ENCODE measurements at regions not wholly inside any gene's neighbourhood (a gene's known extent, or its start where the extent isn't known, plus 50 kb on each side); places are given as distances from the start of the nearest gene placed in this dataset.
"Not testable (repeated sequence)": the region's sequence is repeated elsewhere in the genome, so short reads cannot be mapped to it uniquely, and the experiment has no call there.

DNA sequence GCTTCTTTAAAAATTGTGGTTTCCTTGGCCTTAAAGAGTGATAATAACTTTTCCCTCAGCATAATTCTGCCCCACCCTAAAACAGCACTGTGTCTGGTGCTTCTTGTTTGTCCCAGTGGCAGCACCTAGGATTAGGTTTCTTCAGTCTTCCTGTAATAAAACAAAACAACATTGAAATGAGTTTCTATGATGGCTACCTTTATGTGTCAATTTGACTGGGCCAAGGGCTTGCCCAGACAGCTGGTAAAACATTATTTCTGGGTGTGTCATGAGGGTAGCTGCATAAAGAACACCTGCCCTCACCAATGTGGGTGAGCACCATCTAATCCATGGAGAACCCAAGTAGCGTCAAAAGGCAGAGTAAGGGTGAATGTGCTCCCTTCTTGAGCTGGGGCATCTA is 117.8 kb downstream of the QRSL1 start:
- in situ Hi-C loops (cut with MboI; ENCODE audit: low pct_unique_long_range_greater_than_20kb, low sequenced_read_pairs, unreplicated experiment) = no loop called here
- TF ChIP-seq, protein P1, sequence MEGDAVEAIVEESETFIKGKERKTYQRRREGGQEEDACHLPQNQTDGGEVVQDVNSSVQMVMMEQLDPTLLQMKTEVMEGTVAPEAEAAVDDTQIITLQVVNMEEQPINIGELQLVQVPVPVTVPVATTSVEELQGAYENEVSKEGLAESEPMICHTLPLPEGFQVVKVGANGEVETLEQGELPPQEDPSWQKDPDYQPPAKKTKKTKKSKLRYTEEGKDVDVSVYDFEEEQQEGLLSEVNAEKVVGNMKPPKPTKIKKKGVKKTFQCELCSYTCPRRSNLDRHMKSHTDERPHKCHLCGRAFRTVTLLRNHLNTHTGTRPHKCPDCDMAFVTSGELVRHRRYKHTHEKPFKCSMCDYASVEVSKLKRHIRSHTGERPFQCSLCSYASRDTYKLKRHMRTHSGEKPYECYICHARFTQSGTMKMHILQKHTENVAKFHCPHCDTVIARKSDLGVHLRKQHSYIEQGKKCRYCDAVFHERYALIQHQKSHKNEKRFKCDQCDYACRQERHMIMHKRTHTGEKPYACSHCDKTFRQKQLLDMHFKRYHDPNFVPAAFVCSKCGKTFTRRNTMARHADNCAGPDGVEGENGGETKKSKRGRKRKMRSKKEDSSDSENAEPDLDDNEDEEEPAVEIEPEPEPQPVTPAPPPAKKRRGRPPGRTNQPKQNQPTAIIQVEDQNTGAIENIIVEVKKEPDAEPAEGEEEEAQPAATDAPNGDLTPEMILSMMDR (IDR thresholded peaks at IDR 0.05; ENCODE audit: extremely low read depth, insufficient read depth, missing control alignments) = no peak
- DNase-seq (ENCODE audit: low spot score) = no peak

DNA sequence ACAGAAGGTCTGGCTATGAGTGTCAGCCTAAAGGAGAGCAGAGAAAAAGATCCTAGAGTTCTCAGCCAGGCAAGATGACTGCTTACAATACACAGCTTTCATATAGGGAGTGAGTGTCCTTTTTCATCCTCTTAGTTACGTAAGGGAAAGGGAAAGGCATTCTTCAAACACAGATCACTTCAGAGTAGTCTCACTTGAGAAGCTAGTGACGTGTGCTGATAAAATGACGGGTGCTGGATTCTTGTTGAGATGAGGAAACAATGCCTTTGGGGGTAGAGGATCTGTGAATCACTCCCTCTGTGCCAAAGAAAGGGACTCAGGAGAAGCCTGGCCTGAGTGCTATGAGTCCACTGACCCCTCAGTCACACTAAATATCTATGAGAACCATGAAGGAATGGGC is 117.3 kb downstream of the QRSL1 start:
- no peak for DNase-seq (ENCODE audit: low spot score)
- TF ChIP-seq, protein P1 (IDR thresholded peaks at IDR 0.05; ENCODE audit: extremely low read depth, insufficient read depth, missing control alignments) = no peak
- in situ Hi-C loops (cut with MboI; ENCODE audit: low pct_unique_long_range_greater_than_20kb, low sequenced_read_pairs, unreplicated experiment) = no loop called here

DNA sequence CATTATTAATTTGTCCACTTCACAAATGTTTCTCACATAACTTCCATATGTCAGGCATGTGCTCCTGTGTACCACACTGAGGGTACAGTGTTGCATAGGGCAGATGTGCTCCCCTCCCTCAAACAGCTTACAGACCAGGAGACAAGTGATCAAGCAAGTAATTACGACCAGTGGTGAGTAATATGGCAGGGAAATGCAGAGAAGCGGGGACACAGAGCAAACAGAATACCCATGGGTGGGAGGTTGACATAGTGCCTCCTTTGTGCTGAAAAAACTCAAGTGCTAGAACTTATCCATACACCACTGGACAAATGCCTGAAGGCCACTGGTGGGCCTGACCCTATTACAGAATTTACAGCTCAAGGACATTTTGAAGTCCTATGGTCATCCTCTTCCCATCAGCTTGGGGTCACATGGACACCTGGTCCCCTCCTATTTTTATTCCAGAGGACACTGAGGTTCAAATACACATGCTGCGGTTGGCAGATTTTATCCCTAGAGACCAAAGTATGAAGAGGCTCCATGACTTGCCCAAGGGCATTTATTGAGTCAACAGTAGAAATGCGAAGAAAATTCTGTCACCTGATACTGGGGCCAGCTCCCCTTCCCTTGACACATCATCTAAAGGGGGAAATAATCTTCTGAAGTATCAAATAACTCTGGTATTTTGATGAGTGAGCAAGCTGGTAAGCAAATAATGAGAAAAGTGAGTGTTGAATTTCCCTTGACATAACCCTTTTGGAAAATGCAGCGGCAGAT is 116.6 kb downstream of the QRSL1 start:
- in situ Hi-C loops (cut with MboI; ENCODE audit: low pct_unique_long_range_greater_than_20kb, low sequenced_read_pairs, unreplicated experiment) = no loop called here
- DNase-seq (ENCODE audit: low spot score) = no peak
- TF ChIP-seq, protein P1 (IDR thresholded peaks at IDR 0.05; ENCODE audit: extremely low read depth, insufficient read depth, missing control alignments) = no peak

DNA sequence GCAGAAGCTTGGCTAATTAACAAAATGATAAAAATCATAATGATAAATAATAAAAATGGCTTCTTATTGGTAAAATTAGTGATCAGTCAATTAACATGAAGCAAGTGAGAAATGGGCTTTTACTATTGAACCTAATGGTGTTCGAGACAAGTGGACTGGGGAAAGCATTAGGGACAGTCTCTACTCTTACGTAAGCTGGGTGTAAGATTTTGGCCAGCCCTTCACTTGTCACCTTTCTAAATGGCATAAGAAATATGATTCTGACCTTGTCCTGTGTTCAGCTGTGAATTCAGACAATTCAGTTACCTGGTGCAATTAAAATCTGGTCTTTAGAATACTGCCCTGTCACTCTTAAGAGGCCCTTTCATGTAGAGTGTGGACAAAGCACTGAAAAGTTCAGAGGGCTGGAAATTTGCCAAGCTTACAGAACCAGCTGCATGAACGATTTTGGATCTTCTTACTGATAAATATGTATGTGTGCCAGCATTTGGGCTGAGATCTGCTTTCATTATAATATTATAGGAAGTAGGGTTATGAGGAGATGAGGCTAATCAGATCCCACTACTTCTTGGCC is 115.9 kb downstream of the QRSL1 start:
- no peak for DNase-seq (ENCODE audit: low spot score)

DNA sequence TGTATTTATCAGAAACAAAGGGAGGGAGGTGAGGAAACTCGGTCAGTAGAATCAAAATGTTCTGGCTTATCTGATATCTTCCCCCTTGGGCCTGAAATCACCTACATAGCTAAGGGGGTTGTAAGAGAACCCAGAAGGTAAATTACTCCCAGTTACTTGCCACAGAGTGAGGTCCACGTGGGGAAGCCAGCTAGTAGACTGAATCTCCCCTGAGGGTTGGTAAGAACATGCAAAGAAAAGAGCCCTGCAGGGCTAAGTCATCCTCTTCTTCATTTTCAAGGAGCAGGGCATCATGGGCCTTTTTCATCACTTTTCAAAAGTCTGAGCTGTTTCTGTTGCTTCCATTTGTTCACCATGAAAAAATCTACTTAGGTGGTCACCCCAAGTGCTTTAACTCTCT is 115.4 kb downstream of the QRSL1 start:
- in situ Hi-C loops (cut with MboI; ENCODE audit: low pct_unique_long_range_greater_than_20kb, low sequenced_read_pairs, unreplicated experiment) = no loop called here
- no peak for DNase-seq (ENCODE audit: low spot score)
- TF ChIP-seq, protein P1 (IDR thresholded peaks at IDR 0.05; ENCODE audit: extremely low read depth, insufficient read depth, missing control alignments) = no peak

More for the DNA sequence above, 115.9 kb downstream of the QRSL1 start:
- in situ Hi-C loops (cut with MboI; ENCODE audit: low pct_unique_long_range_greater_than_20kb, low sequenced_read_pairs, unreplicated experiment) = no loop called here
- TF ChIP-seq, protein P1 (IDR thresholded peaks at IDR 0.05; ENCODE audit: extremely low read depth, insufficient read depth, missing control alignments) = no peak

DNA sequence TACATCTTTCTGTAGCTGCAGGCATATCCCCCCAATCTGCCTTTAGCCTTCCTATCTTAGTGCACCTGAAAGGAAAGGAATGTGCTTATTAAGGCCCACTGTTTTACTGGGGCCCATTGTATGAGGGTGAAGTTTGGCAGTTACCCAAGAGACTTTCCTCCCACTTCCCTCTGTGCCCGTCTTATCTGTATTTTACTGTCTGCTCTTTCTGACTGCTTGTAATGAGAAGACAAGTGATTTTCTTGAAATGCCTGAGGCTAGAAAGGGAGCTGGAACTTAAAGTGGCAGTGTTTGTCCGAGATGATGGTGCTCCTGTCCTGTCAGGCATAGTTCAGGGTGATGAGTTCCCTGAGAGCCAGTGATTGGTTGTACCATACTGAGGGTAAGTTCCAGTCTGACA is 114.7 kb downstream of the QRSL1 start:
- in situ Hi-C loops (cut with MboI; ENCODE audit: low pct_unique_long_range_greater_than_20kb, low sequenced_read_pairs, unreplicated experiment) = not testable (repeated sequence)

DNA sequence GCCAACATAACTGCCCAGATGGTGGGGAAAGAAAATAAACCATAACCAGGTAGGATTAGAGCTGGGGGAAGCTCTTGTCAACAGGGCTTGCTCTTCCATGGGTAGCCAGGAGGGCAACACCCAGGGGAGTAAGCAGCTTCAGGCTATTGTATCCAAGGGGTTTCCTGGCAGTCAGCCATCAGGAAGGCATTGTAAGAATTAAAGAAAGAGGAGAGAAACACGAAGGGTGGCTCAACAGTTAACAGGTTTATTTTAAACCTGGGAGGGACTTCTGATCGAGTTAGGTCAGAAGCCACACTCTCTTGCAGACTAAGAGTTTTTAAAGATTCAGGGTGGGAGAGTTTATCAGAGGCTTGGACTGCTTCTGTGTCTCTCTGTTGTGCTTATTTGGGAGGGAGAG is 114.2 kb downstream of the QRSL1 start:
- in situ Hi-C loops (cut with MboI; ENCODE audit: low pct_unique_long_range_greater_than_20kb, low sequenced_read_pairs, unreplicated experiment) = no loop called here
- no peak for DNase-seq (ENCODE audit: low spot score)
- TF ChIP-seq, protein P1 (IDR thresholded peaks at IDR 0.05; ENCODE audit: extremely low read depth, insufficient read depth, missing control alignments) = no peak

More for the DNA sequence above, 114.7 kb downstream of the QRSL1 start:
- DNase-seq (ENCODE audit: low spot score) = not testable (repeated sequence)
